GM12875 (cell line): ENCODE measurements at regions not wholly inside any gene's neighbourhood (a gene's known extent, or its start where the extent isn't known, plus 50 kb on each side); places are given as distances from the start of the nearest gene placed in this dataset.

Experiments
- H3K4me3 ChIP-seq: one replicate; pipeline ENCODE4 v1.5.1; 2011; ENCODE audit warnings: low read depth, low read length, control low read depth
- CTCF ChIP-seq: IDR thresholded peaks from 2 replicates; pipeline ENCODE4 v1.5.1; 2011; ENCODE audit warnings: low read depth, mild to moderate bottlenecking, control low read depth, inconsistent platforms, low read length, moderate library complexity, borderline replicate concordance; ENCODE audit not compliant: insufficient read depth

GRCh38 chr4:130705023-130705422 lies 1609.1 kb downstream of the C4orf33 start:
- TF ChIP-seq CTCF, result no peak
- H3K4me3 ChIP-seq, result no peak overlapping the region

- TF ChIP-seq CTCF, result no peak
- H3K4me3 ChIP-seq, result no peak overlapping the region
Measured at GRCh38 chr4:130712038-130712437, 1616.1 kb downstream of the C4orf33 start.

- no peak for TF ChIP-seq CTCF
- no peak overlapping the region for H3K4me3 ChIP-seq
Measured at GRCh38 chr4:130714006-130714405, 1618.1 kb downstream of the C4orf33 start.

GRCh38 chr4:130722361-130722760 lies 1626.4 kb downstream of the C4orf33 start:
- TF ChIP-seq CTCF, result no peak
- H3K4me3 ChIP-seq, result no peak overlapping the region

- TF ChIP-seq CTCF, result no peak
Measured at GRCh38 chr4:130736436-130737185, 1640.7 kb downstream of the C4orf33 start.

GRCh38 chr4:130738233-130738632 lies 1642.3 kb downstream of the C4orf33 start:
- no peak overlapping the region for H3K4me3 ChIP-seq
- TF ChIP-seq CTCF, result no peak

More at GRCh38 chr4:130736436-130737185, 1640.7 kb downstream of the C4orf33 start:
- H3K4me3 ChIP-seq, result no peak overlapping the region

- no peak overlapping the region for H3K4me3 ChIP-seq
- TF ChIP-seq CTCF, result no peak
Measured at GRCh38 chr4:130747842-130748241, 1651.9 kb downstream of the C4orf33 start.
